Naive thymus-derived CD8-positive, alpha-beta T cell (primary cell): ENCODE measurements at regions not wholly inside any gene's neighbourhood (a gene's known extent, or its start where the extent isn't known, plus 50 kb on each side); places are given as distances from the start of the nearest gene placed in this dataset.
"Not testable (repeated sequence)": the region's sequence is repeated elsewhere in the genome, so short reads cannot be mapped to it uniquely, and the experiment has no call there.

Experiments used
- ATAC-seq, 2 donors: fragments of 150-1000 bp; cut with Tn5 transposase in 1 of 2; sonication (Bioruptor Pico), chemical (Tn5 transposase) in 1 of 2; 1 replicate in 1 of 2; 2 replicates in 1 of 2; pipeline ENCODE4 v1.10.0; 2021; ENCODE audit warnings: mild to moderate bottlenecking in 2 of 2, moderate library complexity in 2 of 2
- POLR2A ChIA-PET: fragments of 350-600 bp; sonication (Branson Sonifier 250); formaldehyde crosslinking; loops from one replicate; lab custom pipeline; 2021; ENCODE audit warnings: antibody characterized with exemption; lab: Charles Lee
- DNase-seq, 10 donors: peaks; one replicate each; pipeline versions ENCODE4 v3.0.0 to v3.0.0-alpha.2; 2020 to 2022
- H3K27ac Mint-ChIP-seq, 10 donors: one replicate each; pipeline ENCODE4 v1.8.0; 2020 to 2022; ENCODE audit warnings: mild to moderate bottlenecking in 10 of 10, mixed read lengths in 10 of 10, moderate library complexity in 4 of 10, inconsistent platforms in 1 of 10
- H3K27me3 Mint-ChIP-seq, 5 donors: one replicate each; pipeline ENCODE4 v1.8.0; 2021 to 2022; ENCODE audit warnings: mixed read lengths in 5 of 5
- H3K36me3 Mint-ChIP-seq, 3 donors: one replicate each; pipeline ENCODE4 v1.8.0; 2020 to 2022; ENCODE audit warnings: mixed read lengths in 3 of 3, mild to moderate bottlenecking in 2 of 3, inconsistent platforms in 1 of 3
- H3K4me1 Mint-ChIP-seq, 4 donors: one replicate each; pipeline ENCODE4 v1.8.0; 2021 to 2022; ENCODE audit warnings: mixed read lengths in 4 of 4
- H3K4me3 Mint-ChIP-seq, 10 donors: one replicate each; pipeline ENCODE4 v1.8.0; 2020 to 2022; ENCODE audit warnings: mild to moderate bottlenecking in 10 of 10, mixed read lengths in 10 of 10, moderate library complexity in 6 of 10, inconsistent platforms in 1 of 10
- H3K9me3 Mint-ChIP-seq, 9 donors: one replicate each; pipeline ENCODE4 v1.8.0; 2020 to 2022; ENCODE audit warnings: mixed read lengths in 9 of 9, mild to moderate bottlenecking in 3 of 9, inconsistent platforms in 1 of 9, moderate library complexity in 1 of 9

DNA sequence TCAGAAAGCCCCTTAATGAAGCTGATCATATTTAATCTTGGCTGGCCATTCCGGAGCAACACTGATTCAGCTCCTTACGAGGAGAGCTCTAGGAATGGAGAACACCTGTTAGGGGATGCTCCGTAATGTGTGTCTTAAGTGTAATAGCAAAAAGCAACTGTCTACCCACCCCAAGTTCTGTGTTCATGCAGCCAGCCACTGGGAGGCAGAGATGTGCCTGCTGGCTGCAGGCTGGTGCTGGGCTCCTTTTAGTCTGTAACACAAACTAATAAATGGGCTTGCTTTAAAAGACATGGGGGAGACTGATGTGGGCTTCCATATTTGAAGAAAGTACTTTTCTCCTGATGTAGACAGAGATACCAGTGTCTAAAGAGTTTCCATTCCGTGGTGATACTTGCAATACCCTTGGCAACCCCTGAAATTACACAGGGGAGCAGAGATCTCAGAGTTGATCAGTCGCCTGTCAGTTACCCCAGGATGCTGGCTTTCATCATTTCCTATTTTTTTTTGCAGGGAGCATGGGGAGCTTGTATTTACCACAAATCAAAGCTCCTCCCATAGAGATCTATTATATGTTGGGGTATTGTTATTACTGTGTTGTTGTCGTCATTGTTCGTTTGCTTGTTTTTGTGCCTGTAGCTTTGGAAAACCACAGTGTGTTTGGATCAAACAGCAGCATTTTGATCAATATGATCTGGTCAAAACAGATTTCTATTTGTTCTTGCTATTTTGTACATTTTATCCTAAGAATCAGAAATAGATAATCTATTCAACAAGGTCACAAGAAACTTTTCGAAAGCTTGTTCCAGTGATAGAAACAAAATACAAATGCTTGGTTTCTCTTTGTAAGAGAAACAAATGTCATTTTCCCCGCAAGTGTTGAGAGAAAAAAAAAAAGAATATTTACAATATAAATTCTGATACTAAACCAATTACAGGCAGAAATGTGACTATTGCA is 65.8 kb downstream of the MTX3 start:
- DNase-seq: peak in 5 of 10 donors; percentile 4 to 46 (median 22)
- H3K4me1 Mint-ChIP-seq: no peaks in the 10 kb centered on the region
- POLR2A ChIA-PET: interaction anchor here (0.8 kb wide), 1 partner anchor 13 kb away, joined by 3 read pairs; no protein-coding TSS in a partner anchor
- peaks cover 0 to 2% (median 0%) of the 10 kb centered on the region in 5 donors for H3K27me3 Mint-ChIP-seq
- no peak overlapping the region for H3K4me3 Mint-ChIP-seq
- ATAC-seq: peak; percentile 47 to 59
- peaks cover 0 to 12% (median 7%) of the 10 kb centered on the region in 3 donors for H3K36me3 Mint-ChIP-seq
- peaks cover 0 to 11% (median 0%) of the 10 kb centered on the region in 9 donors for H3K9me3 Mint-ChIP-seq
- H3K27ac Mint-ChIP-seq: no peak overlapping the region

- Mint-ChIP-seq H3K9me3 (peaks cover 0 to 24% (median 0%) of the 10 kb centered on the region in 9 donors), H3K4me3 (no peak overlapping the region), H3K4me1 (no peaks in the 10 kb centered on the region), H3K36me3 (peaks cover 0 to 12% (median 7%) of the 10 kb centered on the region in 3 donors), H3K27me3 (peaks cover 0 to 2% (median 0%) of the 10 kb centered on the region in 5 donors), H3K27ac (no peak overlapping the region)
- no peak for ATAC-seq
- POLR2A ChIA-PET: no interaction called here
- no peak for DNase-seq
Observed at GRCh38 chr5:79923431-79923830, 67.6 kb downstream of the MTX3 start.

GRCh38 chr5:79922626-79923025 is 68.4 kb downstream of the MTX3 start:
- no peak overlapping the region for H3K4me3 Mint-ChIP-seq
- peaks cover 0 to 12% (median 9%) of the 10 kb centered on the region in 3 donors for H3K36me3 Mint-ChIP-seq
- ATAC-seq (no peak), DNase-seq (no peak)
- H3K4me1 Mint-ChIP-seq: no peaks in the 10 kb centered on the region
- POLR2A ChIA-PET: no interaction called here
- H3K27ac Mint-ChIP-seq: no peak overlapping the region
- H3K27me3 Mint-ChIP-seq: peaks cover 0 to 2% (median 0%) of the 10 kb centered on the region in 5 donors
- peaks cover 0 to 32% (median 3%) of the 10 kb centered on the region in 9 donors for H3K9me3 Mint-ChIP-seq

- H3K27me3 Mint-ChIP-seq, H3K27ac Mint-ChIP-seq, POLR2A ChIA-PET, DNase-seq, H3K4me1 Mint-ChIP-seq, ATAC-seq, H3K4me3 Mint-ChIP-seq, H3K36me3 Mint-ChIP-seq: not testable (repeated sequence)
- H3K9me3 Mint-ChIP-seq: peaks cover 0 to 18% (median 2%) of the 10 kb centered on the region in 9 donors
Observed at GRCh38 chr5:79907452-79907851, 83.6 kb downstream of the MTX3 start.

DNA sequence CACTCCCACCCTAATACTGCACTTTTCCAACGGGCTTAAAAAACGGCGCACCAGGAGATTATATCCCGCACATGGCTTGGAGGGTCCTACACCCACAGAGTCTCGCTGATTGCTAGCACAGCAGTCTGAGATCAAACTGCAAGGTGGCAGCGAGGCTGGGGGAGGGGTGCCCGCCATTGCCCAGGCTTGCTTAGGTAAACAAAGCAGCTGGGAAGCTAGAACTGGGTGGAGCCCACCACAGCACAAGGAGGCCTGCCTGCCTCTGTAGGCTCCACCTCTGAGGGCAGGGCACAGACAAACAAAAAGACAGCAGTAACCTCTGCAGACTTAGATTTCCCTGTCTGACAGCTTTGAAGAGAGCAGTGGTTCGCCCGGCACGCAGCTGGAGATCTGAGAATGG is 88.5 kb downstream of the MTX3 start:
- ATAC-seq, POLR2A ChIA-PET, DNase-seq, H3K4me1 Mint-ChIP-seq, H3K36me3 Mint-ChIP-seq, H3K4me3 Mint-ChIP-seq, H3K27ac Mint-ChIP-seq: not testable (repeated sequence)
- Mint-ChIP-seq H3K9me3 (peaks cover 0 to 12% (median 6%) of the 10 kb centered on the region in 9 donors), H3K27me3 (peaks cover 5 to 24% (median 10%) of the 10 kb centered on the region in 5 donors)

DNA sequence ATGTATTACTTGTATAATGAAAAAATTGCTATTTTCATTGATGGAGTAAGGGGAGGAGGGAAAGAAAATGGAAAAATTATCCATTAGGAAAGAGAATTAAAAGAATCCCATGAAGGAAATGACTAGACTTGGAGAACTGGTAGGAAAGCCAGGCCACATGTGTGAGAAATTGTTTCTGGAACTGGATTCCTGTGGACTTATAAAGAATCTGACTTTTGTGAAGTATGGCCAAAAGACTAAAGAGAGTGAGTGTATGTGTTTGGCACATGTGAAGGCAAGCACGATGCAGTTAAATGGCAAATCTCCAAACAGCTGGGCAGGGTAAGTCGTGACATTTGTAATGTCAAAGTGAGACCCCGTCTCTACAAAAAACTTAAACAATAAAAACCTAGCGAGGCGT is 89.4 kb downstream of the MTX3 start:
- no peak for ATAC-seq
- Mint-ChIP-seq H3K36me3 (no peaks in the 10 kb centered on the region), H3K9me3 (peaks cover 0 to 12% (median 5%) of the 10 kb centered on the region in 9 donors), H3K4me3 (no peak overlapping the region), H3K4me1 (no peaks in the 10 kb centered on the region), H3K27ac (no peak overlapping the region), H3K27me3 (peaks cover 9 to 31% (median 18%) of the 10 kb centered on the region in 5 donors)
- DNase-seq: no peak
- POLR2A ChIA-PET: no interaction called here

GRCh38 chr5:79898611-79899010 is 92.5 kb downstream of the MTX3 start:
- POLR2A ChIA-PET: no interaction called here
- DNase-seq: no peak
- Mint-ChIP-seq H3K4me3 (no peak overlapping the region), H3K27me3 (peaks cover 16 to 49% (median 34%) of the 10 kb centered on the region in 5 donors), H3K36me3 (no peaks in the 10 kb centered on the region), H3K27ac (no peak overlapping the region), H3K9me3 (peaks cover 0 to 7% (median 2%) of the 10 kb centered on the region in 9 donors), H3K4me1 (no peaks in the 10 kb centered on the region)
- no peak for ATAC-seq

GRCh38 chr5:79893976-79894375 is 97.1 kb downstream of the MTX3 start:
- Mint-ChIP-seq H3K27me3 (peaks cover 18 to 75% (median 36%) of the 10 kb centered on the region in 5 donors), H3K27ac (no peak overlapping the region), H3K36me3 (no peaks in the 10 kb centered on the region), H3K4me1 (no peaks in the 10 kb centered on the region), H3K4me3 (no peak overlapping the region), H3K9me3 (peaks cover 0 to 2% (median 0%) of the 10 kb centered on the region in 9 donors)
- ATAC-seq (no peak), DNase-seq (no peak)
- POLR2A ChIA-PET: no interaction called here

DNA sequence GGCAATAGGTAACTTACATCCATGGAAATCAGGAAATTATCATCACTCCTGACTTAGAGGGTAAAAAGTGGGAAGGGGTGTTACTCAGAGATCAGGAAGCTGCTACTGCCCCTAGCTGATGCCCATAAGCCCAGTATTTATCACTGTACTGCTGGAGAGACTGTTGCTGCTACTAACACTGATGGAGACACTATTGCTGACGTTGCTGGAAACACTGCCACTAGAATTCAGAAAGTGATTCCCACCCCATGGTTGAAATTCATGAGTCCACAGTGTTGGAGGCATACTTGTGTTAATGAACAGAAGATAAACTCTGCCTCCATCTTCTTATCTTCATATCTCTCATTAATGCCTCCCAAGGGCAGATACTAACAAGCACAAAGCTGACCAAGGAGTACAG is 97.6 kb downstream of the MTX3 start:
- peaks cover 0 to 2% (median 0%) of the 10 kb centered on the region in 3 donors for H3K36me3 Mint-ChIP-seq
- ATAC-seq (no peak), DNase-seq (no peak)
- peaks cover 18 to 70% (median 36%) of the 10 kb centered on the region in 5 donors for H3K27me3 Mint-ChIP-seq
- no peak overlapping the region for H3K4me3 Mint-ChIP-seq
- POLR2A ChIA-PET: no interaction called here
- no peak overlapping the region for H3K27ac Mint-ChIP-seq
- H3K9me3 Mint-ChIP-seq: peaks cover 0 to 3% (median 0%) of the 10 kb centered on the region in 9 donors
- H3K4me1 Mint-ChIP-seq: no peaks in the 10 kb centered on the region

- Mint-ChIP-seq H3K27ac (no peak overlapping the region), H3K9me3 (peaks cover 0 to 16% (median 4%) of the 10 kb centered on the region in 9 donors), H3K36me3 (peaks cover 0 to 16% (median 0%) of the 10 kb centered on the region in 3 donors), H3K4me3 (no peak overlapping the region), H3K4me1 (peaks cover 0 to 10% (median under 1%) of the 10 kb centered on the region in 4 donors), H3K27me3 (peaks cover 15 to 48% (median 24%) of the 10 kb centered on the region in 5 donors)
- no peak for ATAC-seq
- POLR2A ChIA-PET: no interaction called here
- no peak for DNase-seq
Observed at GRCh38 chr5:79890930-79891249, 100.2 kb downstream of the MTX3 start.

DNA sequence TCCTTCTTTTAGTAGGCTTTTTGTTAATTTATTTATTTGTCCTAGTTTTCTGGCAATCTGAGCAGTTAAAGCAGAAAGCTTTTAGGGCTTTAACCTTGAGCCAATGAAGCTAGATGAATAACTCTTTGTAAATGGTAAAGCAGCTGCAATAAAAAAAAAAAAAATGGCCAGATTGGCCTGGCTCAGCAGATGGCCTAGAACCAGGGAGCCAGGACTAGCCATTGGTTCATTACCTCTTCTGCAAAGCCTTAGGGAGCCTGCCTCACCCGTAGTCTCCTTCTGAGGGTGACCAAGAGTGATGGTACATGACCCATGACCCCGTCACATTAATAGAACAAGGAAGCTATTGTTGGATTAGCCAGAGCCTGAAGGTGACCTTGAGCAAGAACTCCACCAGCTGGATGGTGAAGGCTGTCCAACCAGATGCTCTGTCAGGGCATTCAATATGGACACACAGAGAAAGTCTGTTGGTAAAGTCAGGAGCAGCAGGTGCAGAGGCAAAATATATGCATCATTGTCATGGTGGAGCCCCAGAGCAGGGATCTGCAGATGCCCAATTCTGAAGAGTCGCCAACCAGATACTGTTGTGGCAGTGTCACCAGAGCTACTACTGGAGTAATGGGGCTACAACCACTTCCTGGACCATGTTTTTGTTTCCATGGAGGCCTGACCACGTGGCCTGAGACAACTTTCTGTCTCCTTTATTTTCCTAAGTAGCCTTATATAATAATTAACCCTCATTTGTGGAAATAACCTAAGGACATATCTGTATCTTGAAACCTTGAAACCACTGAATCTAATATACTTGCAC is 100.7 kb downstream of the MTX3 start:
- DNase-seq (no peak), ATAC-seq (no peak)
- Mint-ChIP-seq H3K36me3 (peaks cover 0 to 16% (median 0%) of the 10 kb centered on the region in 3 donors), H3K27ac (no peak overlapping the region), H3K4me3 (no peak overlapping the region), H3K9me3 (peaks cover 0 to 16% (median 4%) of the 10 kb centered on the region in 9 donors), H3K27me3 (peaks cover 11 to 43% (median 19%) of the 10 kb centered on the region in 5 donors), H3K4me1 (peaks cover 0 to 10% (median under 1%) of the 10 kb centered on the region in 4 donors)
- POLR2A ChIA-PET: interaction anchor here (0.7 kb wide), 1 partner anchor 262 kb away, joined by 3 read pairs; no protein-coding TSS in a partner anchor

- DNase-seq (no peak), ATAC-seq (no peak)
- H3K9me3 Mint-ChIP-seq: peaks cover 0 to 16% (median 4%) of the 10 kb centered on the region in 9 donors
- no peak overlapping the region for H3K27ac Mint-ChIP-seq
- peaks cover 2 to 12% (median 5%) of the 10 kb centered on the region in 4 donors for H3K4me1 Mint-ChIP-seq
- no peak overlapping the region for H3K4me3 Mint-ChIP-seq
- H3K36me3 Mint-ChIP-seq: peaks cover 0 to 16% (median 0%) of the 10 kb centered on the region in 3 donors
- H3K27me3 Mint-ChIP-seq: peaks cover 7 to 26% (median 11%) of the 10 kb centered on the region in 5 donors
- POLR2A ChIA-PET: no interaction called here
Observed at GRCh38 chr5:79888643-79889042, 102.4 kb downstream of the MTX3 start.
